GM21515 (cell line): ENCODE measurements at regions not wholly inside any gene's neighbourhood (a gene's known extent, or its start where the extent isn't known, plus 50 kb on each side); places are given as distances from the start of the nearest gene placed in this dataset.

Experiments used
- ATAC-seq: cut with Tn5 transposase; IDR thresholded peaks from one replicate; pipeline ENCODE4 v1.9.1; 2021; ENCODE audit not compliant: unreplicated experiment

GRCh38 chr1:216890871-216891270 is 167.6 kb upstream of the ESRRG start:
- no peak for ATAC-seq

GRCh38 chr1:216888731-216889130 is 165.5 kb upstream of the ESRRG start:
- no peak for ATAC-seq

- ATAC-seq: no peak
These were observed 163.8 kb upstream of the ESRRG start for GRCh38 chr1:216887032-216887431.

DNA sequence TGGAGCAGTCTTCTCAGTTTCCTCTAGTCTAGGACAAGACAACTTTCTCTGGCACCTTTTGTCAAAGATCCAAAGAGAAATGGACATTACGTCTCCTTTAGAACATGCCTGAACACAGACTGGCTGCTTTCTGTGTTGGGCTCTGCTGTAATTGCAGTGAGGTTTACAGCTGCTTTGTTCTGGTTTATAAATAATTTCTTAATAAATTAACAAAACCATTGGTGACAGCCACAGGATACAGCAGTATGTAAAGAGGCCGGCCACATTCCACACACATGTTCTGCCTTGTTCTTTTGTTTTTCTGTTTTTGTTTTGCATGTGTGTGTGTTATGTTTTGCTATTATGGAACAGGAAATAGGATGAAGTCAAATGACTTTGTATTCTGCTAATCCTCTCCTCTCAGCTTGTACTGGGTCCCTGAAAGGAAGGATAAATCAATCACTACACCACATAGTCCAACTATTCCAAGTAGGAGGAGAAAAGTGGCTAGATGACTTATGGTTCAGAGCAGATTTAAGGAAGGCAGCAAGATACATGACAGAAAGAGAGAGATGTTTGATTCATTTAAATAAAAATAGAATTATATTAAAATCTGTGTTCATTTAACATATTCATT is 161.5 kb upstream of the ESRRG start:
- no peak for ATAC-seq

GRCh38 chr1:216883518-216883917 is 160.3 kb upstream of the ESRRG start:
- no peak for ATAC-seq

GRCh38 chr1:216881695-216882094 is 158.5 kb upstream of the ESRRG start:
- no peak for ATAC-seq

DNA sequence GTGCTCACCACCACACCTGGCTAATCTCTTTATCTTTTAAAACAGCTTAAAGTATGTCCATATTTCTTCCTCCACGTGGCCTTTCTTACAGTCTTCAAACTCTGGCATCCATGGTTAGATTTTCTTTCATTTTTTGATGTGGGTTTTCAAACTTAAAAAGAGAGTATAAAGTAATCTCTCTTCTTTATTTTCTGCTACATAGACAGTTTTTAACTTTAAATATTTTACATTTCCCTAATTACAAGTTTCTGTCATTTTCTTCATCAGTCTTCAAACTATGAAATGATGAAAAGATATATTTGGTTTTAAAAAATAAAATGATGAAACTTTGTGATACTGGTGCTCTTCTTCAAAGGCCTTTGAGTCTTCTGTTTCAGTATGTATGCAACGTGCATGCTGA is 143.5 kb upstream of the ESRRG start:
- ATAC-seq: no peak

- no peak for ATAC-seq
These were observed 132.6 kb upstream of the ESRRG start for GRCh38 chr1:216855810-216856209.

GRCh38 chr1:216854836-216855484 is 131.7 kb upstream of the ESRRG start:
- no peak for ATAC-seq

- ATAC-seq: no peak
These were observed 127.8 kb upstream of the ESRRG start for GRCh38 chr1:216851073-216851472.

GRCh38 chr1:216849146-216849545 is 125.9 kb upstream of the ESRRG start:
- ATAC-seq: no peak

- ATAC-seq: no peak
These were observed 124.3 kb upstream of the ESRRG start for GRCh38 chr1:216847397-216848036.

DNA sequence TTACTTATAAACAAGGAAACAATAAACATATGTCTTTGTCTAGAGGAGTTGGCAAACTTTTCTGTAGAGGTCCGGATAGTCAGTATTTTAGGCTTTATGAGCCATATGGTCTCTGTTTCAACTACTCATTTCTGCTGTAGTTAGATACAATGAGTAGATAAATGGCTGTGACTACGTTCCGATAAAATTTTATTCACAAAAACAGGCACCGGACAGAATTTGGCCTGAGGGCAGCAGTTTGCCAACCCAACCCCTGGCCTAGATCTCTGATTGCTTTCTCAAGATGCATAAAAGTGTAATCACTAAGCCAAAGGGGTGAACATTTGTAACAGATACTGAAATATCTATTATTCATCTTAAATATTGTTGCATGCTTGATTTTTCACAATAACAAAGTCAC is 123.1 kb upstream of the ESRRG start:
- ATAC-seq: no peak

DNA sequence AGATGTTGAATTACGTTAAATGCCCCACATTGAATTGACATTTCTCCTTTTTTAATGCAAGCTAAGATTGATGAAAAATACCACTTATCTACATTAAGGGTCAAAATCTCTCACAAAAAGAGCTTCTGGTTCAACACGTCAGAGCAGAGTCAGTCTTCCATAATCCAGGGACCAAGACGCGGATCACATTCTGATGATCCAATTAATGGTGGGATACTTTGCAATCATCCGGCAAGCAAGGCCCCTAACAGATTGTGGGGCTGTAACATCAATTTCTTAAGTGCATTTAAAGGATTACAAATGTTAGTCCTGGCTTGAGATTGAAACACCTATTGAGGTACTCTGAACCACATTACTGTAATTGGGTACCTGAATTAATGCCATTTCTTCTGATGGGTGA is 120.2 kb upstream of the ESRRG start:
- ATAC-seq: no peak

- ATAC-seq: no peak
These were observed 117.9 kb upstream of the ESRRG start for GRCh38 chr1:216841165-216841564.

GRCh38 chr1:216836316-216836715 is 113.1 kb upstream of the ESRRG start:
- ATAC-seq: no peak

- ATAC-seq: no peak
These were observed 110.3 kb upstream of the ESRRG start for GRCh38 chr1:216833509-216833908.

DNA sequence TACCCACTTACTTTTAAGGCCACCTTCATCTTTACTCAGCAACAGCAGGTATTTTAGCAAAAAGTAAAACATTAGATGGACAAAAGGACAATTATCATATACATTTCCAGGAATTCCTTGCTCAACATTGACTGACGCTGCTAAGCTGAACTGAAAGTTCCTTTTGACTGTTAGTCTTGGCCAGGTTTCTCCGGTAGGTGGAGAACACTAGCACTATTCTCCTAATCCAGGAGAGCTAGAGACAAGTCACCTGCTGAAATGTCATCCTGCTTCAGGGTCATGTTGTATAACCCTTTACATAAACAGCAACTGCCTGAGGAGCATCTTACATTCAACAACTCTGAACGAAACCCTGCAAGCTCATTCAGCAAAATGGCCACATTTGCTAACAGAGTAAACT is 109.0 kb upstream of the ESRRG start:
- ATAC-seq: no peak

GRCh38 chr1:216830424-216831210 is 107.4 kb upstream of the ESRRG start:
- ATAC-seq: no peak

DNA sequence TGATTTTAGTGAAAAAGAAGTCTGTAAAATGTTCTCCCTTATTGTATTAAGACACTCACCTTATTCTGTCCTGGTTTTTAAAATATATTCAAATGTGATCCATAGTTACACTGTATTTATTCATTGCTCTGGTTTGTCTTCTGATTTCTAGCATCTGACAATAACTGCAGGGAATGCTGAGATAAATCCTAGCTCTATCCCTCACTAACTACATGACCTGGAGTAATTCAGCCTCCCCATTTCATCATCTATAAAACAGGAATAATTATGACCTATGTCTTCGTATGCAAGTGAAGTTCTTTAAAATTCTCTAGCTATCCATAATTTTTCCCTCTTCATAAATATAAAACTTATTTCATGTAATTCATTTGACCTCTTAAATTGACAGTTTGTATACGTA is 104.0 kb upstream of the ESRRG start:
- ATAC-seq: no peak

DNA sequence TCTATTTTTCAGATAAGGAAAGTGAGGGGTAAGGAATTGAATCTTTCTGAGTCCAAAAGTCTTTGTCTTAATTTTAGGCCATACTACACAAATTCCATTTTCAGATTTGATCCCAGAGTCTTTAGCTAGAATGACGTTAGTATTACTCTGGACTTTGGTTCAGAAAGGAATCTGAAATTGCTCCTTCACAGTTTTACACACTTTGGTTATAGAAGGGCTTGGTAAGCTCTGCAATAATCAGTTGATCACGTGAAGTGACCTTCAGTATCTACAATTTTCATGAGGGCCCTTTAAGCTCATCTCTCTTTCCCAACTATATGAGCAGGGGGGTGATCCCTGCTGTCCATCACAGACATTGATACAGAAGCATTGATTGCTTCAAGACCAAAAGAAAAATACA is 103.4 kb upstream of the ESRRG start:
- no peak for ATAC-seq

DNA sequence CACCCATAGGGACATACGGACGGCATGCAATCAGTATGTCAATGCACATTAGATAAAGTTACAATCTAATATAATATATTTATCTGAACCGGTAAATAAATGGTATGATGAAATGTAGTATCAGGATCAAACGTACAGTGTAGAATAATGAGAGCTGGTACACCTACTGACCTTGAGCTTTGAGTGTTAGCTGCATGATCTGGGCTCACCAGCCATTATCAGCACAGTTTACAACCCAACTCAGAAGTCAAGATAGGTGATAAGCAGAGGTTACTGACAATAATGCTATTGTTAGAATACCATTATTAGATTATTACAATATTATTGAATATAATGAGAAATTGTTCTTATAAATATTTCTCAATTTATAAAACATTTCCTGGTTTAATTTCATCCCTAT is 103.0 kb upstream of the ESRRG start:
- no peak for ATAC-seq
